HepG2 (cell line): ENCODE measurements at regions not wholly inside any gene's neighbourhood (a gene's known extent, or its start where the extent isn't known, plus 50 kb on each side); places are given as distances from the start of the nearest gene placed in this dataset.

Experiments used
- ATAC-seq: fragments of 200-7000 bp; cut with Tn5 transposase; 3 replicates; pipeline ENCODE4 v1.9.1; 2020; ENCODE audit warnings: mild to moderate bottlenecking, moderate library complexity
- BruUV-seq: library from RNA; stranded (reverse); fragments of 400-500 nt; replicated peaks from 2 replicates; lab custom pipeline; 2021; lab: Mats Ljungman, UMichigan
- CTCF ChIA-PET: fragments of 300-600 bp; formaldehyde crosslinking; extraction: SDS; loops from one replicate; lab custom pipeline; 2021; ENCODE audit warnings: low total read pairs, inconsistent platforms, low intra/inter-chr PET ratio; lab: Yijun Ruan, JAX
- POLR2A ChIA-PET: fragments of 350-600 bp; sonication (Branson Sonifier 250); formaldehyde crosslinking; loops from one replicate; lab custom pipeline; 2020; ENCODE audit warnings: antibody characterized with exemption, inconsistent platforms; lab: Yijun Ruan, JAX
- DNase-seq: peaks from one replicate; pipeline ENCODE4 v3.0.0-alpha.2; 2015; ENCODE audit warnings: low spot score
- FAIRE-seq: peaks from 3 replicates; lab custom pipeline; 2011; peaks lifted over from hg19 to GRCh38; lab: Jason Lieb, UNC
- H2AFZ ChIP-seq: one replicate; pipeline ENCODE4 v1.6.1; 2011; ENCODE audit warnings: low read length, inconsistent platforms
- H3K27ac ChIP-seq: fragments of 300-600 bp; 3 replicates; pipeline ENCODE4 v1.8.0; 2011; ENCODE audit warnings: mixed run types, mild to moderate bottlenecking, mixed read lengths, low read length, inconsistent platforms; ENCODE audit not compliant: insufficient read depth; ENCODE audit errors: extremely low read length
- H3K27me3 ChIP-seq, 2 experiments: fragments of 200-600 bp in 1 of 2; 2 replicates in 1 of 2; 3 replicates in 1 of 2; pipeline versions ENCODE4 v1.6.0 to v1.8.0; 2011; ENCODE audit warnings: low read length in 2 of 2, mild to moderate bottlenecking in 2 of 2, moderate library complexity in 2 of 2, inconsistent platforms in 1 of 2; ENCODE audit not compliant: insufficient read depth in 2 of 2, control insufficient read depth in 1 of 2
- H3K36me3 ChIP-seq, 2 experiments: fragments of 200-600 bp in 1 of 2; replicated peaks in 1 of 2; 2 replicates in 1 of 2; 3 replicates in 1 of 2; pipeline versions ENCODE4 v1.5.1 to v1.8.0; 2011; ENCODE audit warnings: low read length in 2 of 2, inconsistent platforms in 1 of 2; ENCODE audit not compliant: insufficient read depth in 2 of 2, control insufficient read depth in 1 of 2
- H3K4me1 ChIP-seq: 2 replicates; pipeline ENCODE4 v1.5.1; 2012; ENCODE audit warnings: low read length, inconsistent platforms; ENCODE audit not compliant: insufficient read depth
- H3K4me2 ChIP-seq: 2 replicates; pipeline ENCODE4 v1.6.0; 2011; ENCODE audit warnings: low read depth, low read length, inconsistent platforms
- H3K4me3 ChIP-seq, 3 experiments: fragments of 200-600 bp in 1 of 3; sonication (generic), shearing (Covaris generic) in 1 of 3; replicated peaks in 1 of 3; 2 replicates each; pipeline ENCODE4 v1.5.1; 2011 to 2016; ENCODE audit warnings: low read length in 3 of 3, inconsistent platforms in 2 of 3, low read depth in 2 of 3, mild to moderate bottlenecking in 2 of 3, control low read depth in 1 of 3, mixed read lengths in 1 of 3; ENCODE audit not compliant: insufficient read depth in 1 of 3
- H3K79me2 ChIP-seq: one replicate; pipeline ENCODE4 v1.6.1; 2011; ENCODE audit warnings: low read length, inconsistent platforms; ENCODE audit not compliant: insufficient read depth
- H3K9ac ChIP-seq: 2 replicates; pipeline ENCODE4 v1.6.0; 2011; ENCODE audit warnings: mild to moderate bottlenecking, low read depth, low read length, inconsistent platforms; ENCODE audit not compliant: insufficient read depth
- H3K9me3 ChIP-seq: 2 replicates; pipeline ENCODE4 v1.5.1; 2012; ENCODE audit warnings: mild to moderate bottlenecking, low read length
- H4K20me1 ChIP-seq: 2 replicates; pipeline ENCODE4 v1.6.0; 2011; ENCODE audit warnings: inconsistent platforms, mild to moderate bottlenecking, low read length, moderate library complexity; ENCODE audit not compliant: insufficient read depth
- BRD4 ChIP-seq: sonication (generic); formaldehyde crosslinking; IDR thresholded peaks from 2 replicates; pipeline ENCODE4 v1.4.0; 2020; ENCODE audit warnings: missing genetic modification reagents
- DBP ChIP-seq: sonication (generic); formaldehyde crosslinking; IDR thresholded peaks from 2 replicates; pipeline ENCODE4 v1.4.0; 2020; ENCODE audit warnings: missing genetic modification reagents; ENCODE audit errors: not compliant biosample characterization
- EEA1 ChIP-seq: sonication (generic); formaldehyde crosslinking; IDR thresholded peaks from 2 replicates; pipeline ENCODE4 v1.5.1; 2020; ENCODE audit warnings: mild to moderate bottlenecking, missing genetic modification reagents, borderline replicate concordance
- ETS1 ChIP-seq: sonication (generic); formaldehyde crosslinking; IDR thresholded peaks from 2 replicates; pipeline ENCODE4 v1.4.0; 2020; ENCODE audit warnings: missing genetic modification reagents
- GATA4 ChIP-seq: sonication (generic); IDR thresholded peaks from 2 replicates; pipeline ENCODE4 v1.6.1; 2016; ENCODE audit warnings: antibody characterized with exemption, low read depth, borderline replicate concordance
- MTF2 ChIP-seq: sonication (generic); formaldehyde crosslinking; IDR thresholded peaks from 2 replicates; pipeline ENCODE4 v1.5.0; 2020; ENCODE audit warnings: missing genetic modification reagents, borderline replicate concordance
- PAWR ChIP-seq: sonication (generic); formaldehyde crosslinking; IDR thresholded peaks from 2 replicates; pipeline ENCODE4 v1.4.0; 2020; ENCODE audit warnings: missing genetic modification reagents, mild to moderate bottlenecking, borderline replicate concordance
- SMAD1 ChIP-seq: sonication (generic); formaldehyde crosslinking; IDR thresholded peaks from 2 replicates; pipeline ENCODE4 v1.4.0; 2020; ENCODE audit warnings: missing genetic modification reagents, low read depth, mild to moderate bottlenecking, borderline replicate concordance
- WIZ ChIP-seq: sonication (generic); formaldehyde crosslinking; IDR thresholded peaks from 2 replicates; pipeline ENCODE4 v1.5.1; 2020; ENCODE audit warnings: mild to moderate bottlenecking, missing genetic modification reagents
- ZBTB39 ChIP-seq: sonication (generic); formaldehyde crosslinking; IDR thresholded peaks from 2 replicates; pipeline ENCODE4 v1.5.0; 2020; ENCODE audit warnings: missing genetic modification reagents
- ZFP37 ChIP-seq: sonication (generic); formaldehyde crosslinking; IDR thresholded peaks from 2 replicates; pipeline ENCODE4 v1.4.0; 2020; ENCODE audit warnings: missing genetic modification reagents, borderline replicate concordance
- ZFP82 ChIP-seq: sonication (generic); formaldehyde crosslinking; IDR thresholded peaks from 2 replicates; pipeline ENCODE4 v1.5.1; 2020; ENCODE audit warnings: mild to moderate bottlenecking, missing genetic modification reagents, borderline replicate concordance
- ZKSCAN8 ChIP-seq: IDR thresholded peaks from 2 replicates; pipeline ENCODE4 v1.6.1; 2016; ENCODE audit warnings: borderline replicate concordance, missing genetic modification reagents, missing compliant biosample characterization
- ZNF160 ChIP-seq: sonication (generic); formaldehyde crosslinking; IDR thresholded peaks from 2 replicates; pipeline ENCODE4 v1.8.0; 2022; ENCODE audit warnings: mild to moderate bottlenecking, inconsistent platforms, missing genetic modification reagents
- ZNF501 ChIP-seq: sonication (generic); formaldehyde crosslinking; IDR thresholded peaks from 2 replicates; pipeline ENCODE4 v1.5.1; 2020; ENCODE audit warnings: mild to moderate bottlenecking, moderate library complexity, missing genetic modification reagents
- ZNF546 ChIP-seq: sonication (generic); formaldehyde crosslinking; conservative IDR thresholded peaks from 2 replicates; pipeline ENCODE4 v1.8.1; 2023; ENCODE audit warnings: mild to moderate bottlenecking, missing genetic modification reagents
- ZNF558 ChIP-seq: sonication (generic); formaldehyde crosslinking; IDR thresholded peaks from 2 replicates; pipeline ENCODE4 v1.9.0; 2022; ENCODE audit warnings: mild to moderate bottlenecking, missing genetic modification reagents, borderline replicate concordance
- ZNF704 ChIP-seq: sonication (generic); formaldehyde crosslinking; IDR thresholded peaks from 2 replicates; pipeline ENCODE4 v1.8.1; 2023; ENCODE audit warnings: mild to moderate bottlenecking, inconsistent platforms, moderate library complexity, missing genetic modification reagents, borderline replicate concordance
- ZNF780A ChIP-seq: sonication (generic); formaldehyde crosslinking; IDR thresholded peaks from 2 replicates; pipeline ENCODE4 v1.8.0; 2022; ENCODE audit warnings: mild to moderate bottlenecking, missing genetic modification reagents, moderate library complexity
- ZSCAN12 ChIP-seq: sonication (generic); formaldehyde crosslinking; IDR thresholded peaks from 2 replicates; pipeline ENCODE4 v1.9.0; 2021; ENCODE audit warnings: mild to moderate bottlenecking, missing genetic modification reagents
- WGBS: methylation state at CpG from one replicate; pipeline ENCODE4 v1.1.6; 2017; ENCODE audit warnings: low lambda C conversion rate; 5-methylcytosine and 5-hydroxymethylcytosine counted together
- in situ Hi-C: cut with HindIII; loops from 2 replicates; pipeline ENCODE4 v1.10.0; 2017; ENCODE audit warnings: low pct_unique_long_range_greater_than_20kb; ENCODE audit not compliant: extremely low pct_ligation_motif_present
- intact Hi-C: fragments of 100-400 bp; cut with micrococcal nuclease; formaldehyde crosslinking; loops from one replicate; pipeline ENCODE4 v1.10.0; 2022; ENCODE audit not compliant: unreplicated experiment

- TF ChIP-seq WIZ (CRISPR knock-in tag) (no peak), MTF2 (CRISPR knock-in tag) (no peak), ETS1 (no peak), SMAD1 (CRISPR knock-in tag) (no peak), ZNF546 (CRISPR knock-in tag) (no peak)
- TF ChIP-seq, all 625 proteins: peak for 0
These were observed 321.5 kb upstream of the AKR1E2 start (continued) for GRCh38 chr10:4504550-4504949.

- WGBS: 57% methylated on average over 2 of the region's 2 CpGs
- no peaks in the 10 kb centered on the region for H3K9me3 ChIP-seq
- ChIA-PET CTCF (no interaction called here), POLR2A (no interaction called here)
- no peak for FAIRE-seq
- H4K20me1 ChIP-seq: no peaks in the 10 kb centered on the region
- H3K27me3 ChIP-seq: peaks cover 0 to 3% of the 10 kb centered on the region in 2 experiments; a peak in 1 of 5 replicates
- H3K4me3 ChIP-seq: no peak overlapping the region
- H3K9ac ChIP-seq: no peak overlapping the region
- H2AFZ ChIP-seq: no peak overlapping the region
- no peak for DNase-seq
- BruUV-seq: no TSS peak
- H3K27ac ChIP-seq: no peak overlapping the region
- H3K79me2 ChIP-seq: no peaks in the 10 kb centered on the region
- TF ChIP-seq ZKSCAN8 (CRISPR knock-in tag): no peak
- no peak for TF ChIP-seq EEA1
- TF ChIP-seq ZFP37: no peak
- TF ChIP-seq ZSCAN12 (CRISPR knock-in tag): no peak
- TF ChIP-seq DBP: no peak
- no peak for TF ChIP-seq ZNF704 (CRISPR knock-in tag)
- TF ChIP-seq ZNF160: no peak
- TF ChIP-seq ZBTB39 (CRISPR knock-in tag): no peak
- no peak for TF ChIP-seq PAWR (CRISPR knock-in tag)
- TF ChIP-seq BRD4: no peak
- no peak for TF ChIP-seq ZNF558 (CRISPR knock-in tag)
- no peak for TF ChIP-seq ZNF501 (CRISPR knock-in tag)
- no peak for TF ChIP-seq ZFP82 (CRISPR knock-in tag)
- TF ChIP-seq ZNF780A (CRISPR knock-in tag): no peak
- TF ChIP-seq GATA4: no peak
- H3K36me3 ChIP-seq: no peaks in the 10 kb centered on the region
- H3K4me2 ChIP-seq: no peak overlapping the region
- in situ Hi-C loops (no loop called here), intact Hi-C loops (no loop called here)
- H3K4me1 ChIP-seq: no peaks in the 10 kb centered on the region
- ATAC-seq: no peak
These were observed 322.9 kb upstream of the AKR1E2 start for GRCh38 chr10:4503076-4503475.
